RWPE2 (cell line): ENCODE measurements at regions not wholly inside any gene's neighbourhood (a gene's known extent, or its start where the extent isn't known, plus 50 kb on each side); places are given as distances from the start of the nearest gene placed in this dataset.

ENCODE experiments used
- ATAC-seq: fragments of 200-7000 bp; cut with Tn5 transposase; 3 replicates; pipeline ENCODE4 v1.9.1; 2021; ENCODE audit warnings: low read depth
- DNase-seq: peaks from one replicate; pipeline ENCODE4 v3.0.0-alpha.2; 2020; ENCODE audit warnings: low spot score
- H3K27ac ChIP-seq: fragments of 450-650 bp; 2 replicates; pipeline ENCODE4 v1.5.1; 2017; ENCODE audit warnings: mild to moderate bottlenecking; ENCODE audit not compliant: poor library complexity, severe bottlenecking
- H3K27me3 ChIP-seq: fragments of 250-450 bp; sonication (Bioruptor Pico); 2 replicates; pipeline ENCODE4 v1.5.1; 2021; ENCODE audit warnings: mild to moderate bottlenecking, moderate library complexity; ENCODE audit not compliant: insufficient read depth, poor library complexity, severe bottlenecking
- H3K36me3 ChIP-seq: fragments of 250-450 bp; sonication (Bioruptor Pico); 2 replicates; pipeline ENCODE4 v1.5.1; 2020; ENCODE audit warnings: low read depth, mild to moderate bottlenecking, moderate library complexity
- H3K4me1 ChIP-seq: fragments of 250-450 bp; sonication (Bioruptor Pico); 2 replicates; pipeline ENCODE4 v1.5.1; 2021; ENCODE audit warnings: mild to moderate bottlenecking, moderate library complexity; ENCODE audit not compliant: insufficient read depth, poor library complexity, severe bottlenecking
- H3K4me3 ChIP-seq: fragments of 250-450 bp; sonication (Bioruptor Pico); 2 replicates; pipeline ENCODE4 v1.5.1; 2021; ENCODE audit warnings: mild to moderate bottlenecking, moderate library complexity; ENCODE audit not compliant: severe bottlenecking
- H3K9me3 ChIP-seq: fragments of 250-450 bp; sonication (Bioruptor Pico); 2 replicates; pipeline ENCODE4 v1.5.1; 2021; ENCODE audit warnings: mild to moderate bottlenecking, moderate library complexity; ENCODE audit not compliant: severe bottlenecking
- CTCF ChIP-seq: fragments of 450-650 bp; IDR thresholded peaks from one replicate; pipeline ENCODE4 v1.5.1; 2017; ENCODE audit warnings: mild to moderate bottlenecking, moderate library complexity; ENCODE audit not compliant: poor library complexity, severe bottlenecking

DNA sequence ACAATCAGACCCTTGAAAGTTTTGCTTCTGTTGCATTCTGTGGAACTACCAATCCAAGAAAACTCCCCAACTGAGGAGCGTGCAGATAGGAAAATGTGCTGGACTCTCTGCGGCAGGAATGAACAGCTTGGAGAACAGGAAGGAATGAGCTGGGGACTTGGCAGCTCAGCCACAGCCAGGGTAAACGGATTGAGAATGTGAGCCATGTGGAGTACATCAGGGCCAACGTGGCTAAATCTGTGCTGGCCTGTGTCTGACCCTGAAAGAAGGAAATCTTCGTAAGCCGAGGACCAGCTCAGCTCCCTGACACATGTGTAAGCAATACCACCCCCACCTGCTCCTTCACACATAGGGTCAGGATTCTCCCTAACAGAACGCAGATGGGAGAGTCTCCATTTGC, 1023.7 kb downstream of the BCL11A start:
- DNase-seq (no peak), ATAC-seq (no peak)
- Histone ChIP-seq H3K4me1 (no peaks in the 10 kb centered on the region), H3K27ac (no peak overlapping the region), H3K36me3 (no peaks in the 10 kb centered on the region), H3K27me3 (no peaks in the 10 kb centered on the region), H3K9me3 (no peaks in the 10 kb centered on the region), H3K4me3 (no peak overlapping the region)
- no peak for TF ChIP-seq CTCF

DNA sequence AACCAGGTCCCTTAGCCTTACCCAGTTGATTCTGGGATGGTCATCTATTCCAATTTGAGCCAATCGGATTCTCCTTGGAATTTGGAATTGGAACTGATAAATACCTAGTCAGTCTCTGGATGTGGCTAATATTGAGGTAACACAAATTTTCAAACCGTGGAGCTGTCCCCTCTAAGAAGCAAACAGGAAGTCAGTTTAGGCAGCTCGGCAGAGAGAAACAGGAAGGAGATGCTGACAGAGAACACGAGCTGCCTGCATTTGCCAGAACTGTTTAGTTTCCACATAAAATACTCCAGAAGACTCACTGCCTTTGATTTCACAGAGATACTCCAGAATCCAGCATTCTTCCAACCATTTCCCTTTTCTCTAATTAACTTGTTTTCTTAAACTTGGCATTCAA, 1024.9 kb downstream of the BCL11A start:
- Histone ChIP-seq H3K4me1 (no peaks in the 10 kb centered on the region), H3K36me3 (no peaks in the 10 kb centered on the region), H3K27ac (no peak overlapping the region), H3K4me3 (no peak overlapping the region), H3K9me3 (no peaks in the 10 kb centered on the region), H3K27me3 (no peaks in the 10 kb centered on the region)
- ATAC-seq (no peak), DNase-seq (no peak)
- TF ChIP-seq CTCF: no peak

DNA sequence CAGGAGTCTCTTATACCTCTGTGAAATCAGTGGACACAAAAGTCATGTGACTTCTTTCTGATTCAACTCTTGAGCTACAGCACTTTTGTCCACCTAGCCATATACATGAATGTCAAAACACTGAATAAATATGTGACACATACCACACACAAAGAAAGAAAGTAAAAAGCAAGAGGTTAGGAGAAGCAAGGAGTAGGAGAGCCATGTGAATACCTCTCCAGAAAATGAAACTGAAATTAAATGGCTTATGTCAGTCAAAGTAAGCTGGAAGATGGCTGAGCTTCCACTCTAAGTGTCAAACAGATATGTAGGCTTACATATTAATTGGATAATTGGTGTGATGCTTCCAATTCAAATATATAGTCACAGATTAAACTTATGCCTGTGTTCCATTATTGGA, 1050.5 kb downstream of the BCL11A start:
- TF ChIP-seq CTCF: no peak
- no peak for DNase-seq
- ATAC-seq: no peak
- Histone ChIP-seq H3K36me3 (no peaks in the 10 kb centered on the region), H3K4me1 (no peaks in the 10 kb centered on the region), H3K27me3 (no peaks in the 10 kb centered on the region), H3K27ac (no peak overlapping the region), H3K9me3 (no peaks in the 10 kb centered on the region), H3K4me3 (no peak overlapping the region)

DNA sequence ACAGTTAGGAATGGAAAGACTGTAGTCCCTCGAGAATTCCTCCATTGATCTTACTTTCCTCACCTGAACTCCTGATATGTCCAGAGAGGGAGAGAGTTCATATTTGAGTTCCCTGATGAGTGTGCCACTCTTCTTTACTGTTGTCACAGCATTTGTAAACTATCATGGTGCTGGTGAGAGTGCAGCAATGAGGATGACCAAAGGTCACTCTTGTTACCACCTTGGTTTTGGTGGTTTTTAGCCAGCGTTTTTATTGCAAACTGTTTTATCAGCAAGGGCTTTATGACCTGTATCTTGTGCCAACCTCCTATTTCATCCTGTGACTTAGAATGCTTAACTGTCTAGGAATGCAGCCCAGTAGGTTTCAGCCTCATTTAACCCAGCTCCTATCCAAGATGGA, 1062.5 kb downstream of the BCL11A start:
- ATAC-seq (no peak), DNase-seq (no peak)
- Histone ChIP-seq H3K4me3 (no peak overlapping the region), H3K27me3 (no peaks in the 10 kb centered on the region), H3K36me3 (no peaks in the 10 kb centered on the region), H3K4me1 (no peaks in the 10 kb centered on the region), H3K9me3 (no peaks in the 10 kb centered on the region), H3K27ac (no peak overlapping the region)
- TF ChIP-seq CTCF: no peak

DNA sequence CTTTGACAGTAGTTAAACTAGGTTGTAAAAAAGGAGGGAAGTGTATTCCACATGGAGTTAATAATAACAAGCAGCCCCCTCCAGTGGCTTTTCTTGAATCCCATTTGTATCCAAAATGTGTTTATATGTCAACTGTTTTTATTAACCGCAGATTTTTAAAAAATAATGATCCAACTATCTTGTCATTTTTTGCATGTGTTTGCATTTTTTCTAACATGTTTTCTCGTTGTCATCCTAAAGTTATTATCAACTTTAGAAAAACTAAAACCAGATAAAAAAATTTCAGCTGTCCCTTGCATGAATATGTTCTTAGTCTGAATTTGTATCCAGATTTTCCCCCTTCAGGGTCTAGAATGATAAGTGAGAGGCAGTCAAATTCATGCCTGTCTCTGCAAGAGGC, 1063.3 kb downstream of the BCL11A start:
- ATAC-seq: no peak
- no peaks in the 10 kb centered on the region for H3K9me3 ChIP-seq
- no peak for TF ChIP-seq CTCF
- no peak overlapping the region for H3K27ac ChIP-seq
- H3K4me1 ChIP-seq: no peaks in the 10 kb centered on the region
- no peaks in the 10 kb centered on the region for H3K36me3 ChIP-seq
- no peaks in the 10 kb centered on the region for H3K27me3 ChIP-seq
- no peak for DNase-seq
- H3K4me3 ChIP-seq: no peak overlapping the region
